Neural cell (in vitro differentiated cells): ENCODE measurements at regions not wholly inside any gene's neighbourhood (a gene's known extent, or its start where the extent isn't known, plus 50 kb on each side); places are given as distances from the start of the nearest gene placed in this dataset.
"Not testable (repeated sequence)": the region's sequence is repeated elsewhere in the genome, so short reads cannot be mapped to it uniquely, and the experiment has no call there.

Experiments
- H2AFZ ChIP-seq: fragments of 200-600, 300-800 bp; sonication (generic), shearing (Covaris generic); 2 replicates; pipeline ENCODE4 v1.6.0; 2014; ENCODE audit warnings: low read depth, mild to moderate bottlenecking, antibody characterized with exemption, low read length, moderate library complexity
- H3F3A ChIP-seq: fragments of 200-600 bp; shearing (Covaris generic); 2 replicates; pipeline ENCODE4 v1.6.1; 2016; ENCODE audit warnings: mild to moderate bottlenecking, moderate library complexity, mixed read lengths, antibody characterized with exemption, low read length; ENCODE audit not compliant: insufficient read depth, poor library complexity, severe bottlenecking
- H3K27ac ChIP-seq: fragments of 200-600, 300-800 bp; sonication (generic), shearing (Covaris generic); 2 replicates; pipeline ENCODE4 v1.5.1; 2014; ENCODE audit warnings: mild to moderate bottlenecking, low read length, moderate library complexity
- H3K27me3 ChIP-seq: fragments of 300-800, 200-600 bp; sonication (generic), shearing (Covaris generic); 2 replicates; pipeline ENCODE4 v1.6.0; 2014; ENCODE audit warnings: mild to moderate bottlenecking, low read depth, low read length, moderate library complexity; ENCODE audit not compliant: insufficient read depth
- H3K36me3 ChIP-seq: fragments of 300-800, 200-600 bp; sonication (generic), shearing (Covaris generic); 2 replicates; pipeline ENCODE4 v1.5.1; 2014; ENCODE audit warnings: mild to moderate bottlenecking, antibody characterized with exemption, low read length, moderate library complexity; ENCODE audit not compliant: insufficient read depth
- H3K4me2 ChIP-seq: fragments of 300-800, 200-600 bp; sonication (generic), shearing (Covaris generic); 2 replicates; pipeline ENCODE4 v1.6.0; 2014; ENCODE audit warnings: mild to moderate bottlenecking, low read length
- H3K4me3 ChIP-seq: fragments of 300-800, 200-600 bp; sonication (generic), shearing (Covaris generic); 2 replicates; pipeline ENCODE4 v1.5.1; 2014; ENCODE audit warnings: mild to moderate bottlenecking, low read length, moderate library complexity
- H3K79me2 ChIP-seq: fragments of 200-600 bp; shearing (Covaris generic); replicated peaks from 2 replicates; pipeline ENCODE4 v1.6.0; 2014; ENCODE audit warnings: mild to moderate bottlenecking, low read length, moderate library complexity; ENCODE audit not compliant: insufficient read depth
- H3K9ac ChIP-seq: fragments of 300-800, 200-600 bp; sonication (generic), shearing (Covaris generic); 2 replicates; pipeline ENCODE4 v1.6.1; 2016; ENCODE audit warnings: mild to moderate bottlenecking, low read length, mixed read lengths
- H3K9me2 ChIP-seq: fragments of 200-600 bp; shearing (Covaris generic); 2 replicates; pipeline ENCODE4 v1.6.1; 2016; ENCODE audit warnings: mild to moderate bottlenecking, low read length, mixed read lengths; ENCODE audit not compliant: insufficient read depth
- H3K9me3 ChIP-seq: fragments of 200-600, 300-800 bp; sonication (generic), shearing (Covaris generic); 2 replicates; pipeline ENCODE4 v1.6.1; 2016; ENCODE audit warnings: mild to moderate bottlenecking, mixed run types, low read length, moderate library complexity, mixed read lengths
- H4K20me1 ChIP-seq: fragments of 200-600 bp; shearing (Covaris generic); 2 replicates; pipeline ENCODE4 v1.6.1; 2016; ENCODE audit warnings: mild to moderate bottlenecking, mixed run types; ENCODE audit not compliant: insufficient read depth
- CTCF ChIP-seq: fragments of 450-650 bp; IDR thresholded peaks from 2 replicates; pipeline ENCODE4 v1.5.1; 2014; ENCODE audit warnings: antibody characterized with exemption, mild to moderate bottlenecking, moderate library complexity; ENCODE audit not compliant: poor library complexity, severe bottlenecking
- EP300 ChIP-seq: fragments of 450-650 bp; conservative IDR thresholded peaks from 2 replicates; pipeline ENCODE4 v1.6.1; 2014; ENCODE audit warnings: antibody characterized with exemption, mild to moderate bottlenecking, moderate library complexity; ENCODE audit not compliant: poor library complexity, severe bottlenecking
- EZH2 ChIP-seq: fragments of 200-600, 300-800 bp; shearing (Covaris generic), sonication (generic); IDR thresholded peaks from 2 replicates; pipeline ENCODE4 v1.6.1; 2014; ENCODE audit warnings: antibody characterized with exemption, low read length, borderline replicate concordance, mild to moderate bottlenecking; ENCODE audit not compliant: insufficient read depth, poor library complexity, severe bottlenecking
- MXI1 ChIP-seq: fragments of 450-650 bp; conservative IDR thresholded peaks from 2 replicates; pipeline ENCODE4 v1.6.1; 2014; ENCODE audit warnings: antibody characterized with exemption, mild to moderate bottlenecking; ENCODE audit not compliant: poor library complexity, severe bottlenecking
- POLR2AphosphoS5 ChIP-seq: IDR thresholded peaks from 2 replicates; pipeline ENCODE4 v1.6.1; 2012
- RAD21 ChIP-seq: fragments of 450-650 bp; conservative IDR thresholded peaks from 2 replicates; pipeline ENCODE4 v1.6.1; 2014; ENCODE audit warnings: antibody characterized with exemption, mild to moderate bottlenecking, moderate library complexity
- REST ChIP-seq: IDR thresholded peaks from 2 replicates; pipeline ENCODE4 v1.6.1; 2012; ENCODE audit warnings: borderline replicate concordance
- SMC3 ChIP-seq: fragments of 450-650 bp; conservative IDR thresholded peaks from 2 replicates; pipeline ENCODE4 v1.6.1; 2014; ENCODE audit warnings: antibody characterized with exemption, mild to moderate bottlenecking, moderate library complexity; ENCODE audit not compliant: poor library complexity
- TAF1 ChIP-seq: IDR thresholded peaks from 2 replicates; pipeline ENCODE4 v1.6.1; 2012; ENCODE audit warnings: low read depth

GRCh38 chr16:17552351-17552750, 81.6 kb upstream of the XYLT1 start:
- Histone ChIP-seq H3K79me2 (no peaks in the 10 kb centered on the region), H3K4me2 (no peak overlapping the region), H3K9me3 (no peaks in the 10 kb centered on the region), H2AFZ (no peak overlapping the region), H3K4me3 (no peak overlapping the region), H3K27ac (no peak overlapping the region), H3K9ac (no peak overlapping the region), H3F3A (no peaks in the 10 kb centered on the region), H3K27me3 (no peaks in the 10 kb centered on the region), H3K9me2 (no peaks in the 10 kb centered on the region), H4K20me1 (no peaks in the 10 kb centered on the region), H3K36me3 (no peaks in the 10 kb centered on the region)
- TF ChIP-seq CTCF: no peak
- TF ChIP-seq POLR2AphosphoS5: no peak
- no peak for TF ChIP-seq MXI1
- TF ChIP-seq SMC3: no peak
- TF ChIP-seq EP300: no peak

GRCh38 chr16:17551682-17552081, 80.9 kb upstream of the XYLT1 start:
- not testable (repeated sequence) for H3K9me3 ChIP-seq, H3K4me3 ChIP-seq, H2AFZ ChIP-seq, H3K9me2 ChIP-seq, H4K20me1 ChIP-seq, H3K27me3 ChIP-seq, H3K79me2 ChIP-seq, H3F3A ChIP-seq, H3K36me3 ChIP-seq, H3K4me2 ChIP-seq, H3K27ac ChIP-seq, H3K9ac ChIP-seq

GRCh38 chr16:17548825-17549224, 78.1 kb upstream of the XYLT1 start:
- Histone ChIP-seq H3K9me3 (no peaks in the 10 kb centered on the region), H3K27me3 (no peaks in the 10 kb centered on the region), H3F3A (no peaks in the 10 kb centered on the region), H3K9ac (no peak overlapping the region), H3K9me2 (no peaks in the 10 kb centered on the region), H3K79me2 (no peaks in the 10 kb centered on the region), H4K20me1 (no peaks in the 10 kb centered on the region), H3K27ac (no peak overlapping the region), H3K36me3 (no peaks in the 10 kb centered on the region), H3K4me3 (no peak overlapping the region), H2AFZ (no peak overlapping the region), H3K4me2 (no peak overlapping the region)
- no peak for TF ChIP-seq POLR2AphosphoS5
- TF ChIP-seq CTCF: no peak
- no peak for TF ChIP-seq EP300
- TF ChIP-seq REST: no peak
- TF ChIP-seq MXI1: no peak
- TF ChIP-seq SMC3: no peak
- TF ChIP-seq RAD21: no peak
- TF ChIP-seq TAF1: no peak
- no peak for TF ChIP-seq EZH2
